ACC112 (cell line): ENCODE measurements at regions not wholly inside any gene's neighbourhood (a gene's known extent, or its start where the extent isn't known, plus 50 kb on each side); places are given as distances from the start of the nearest gene placed in this dataset.
"Not testable (repeated sequence)": the region's sequence is repeated elsewhere in the genome, so short reads cannot be mapped to it uniquely, and the experiment has no call there.

Source experiments
- H2AFZ ChIP-seq: fragments of 200-600 bp; sonication (generic); one replicate; pipeline ENCODE4 v1.6.0; 2017; ENCODE audit warnings: antibody characterized with exemption, low read length; ENCODE audit not compliant: unreplicated experiment
- H3K27ac ChIP-seq: fragments of 200-600 bp; sonication (generic); 2 replicates; pipeline ENCODE4 v1.5.1; 2014; ENCODE audit warnings: low read depth, mild to moderate bottlenecking, antibody characterized with exemption, low read length, moderate library complexity
- H3K27me3 ChIP-seq: fragments of 200-600 bp; sonication (generic); 2 replicates; pipeline ENCODE4 v1.6.1; 2014; ENCODE audit warnings: mild to moderate bottlenecking, antibody characterized with exemption, low read length, moderate library complexity, mixed read lengths; ENCODE audit not compliant: insufficient read depth
- H3K36me3 ChIP-seq: fragments of 200-600 bp; sonication (generic); 2 replicates; pipeline ENCODE4 v1.6.1; 2016; ENCODE audit warnings: mild to moderate bottlenecking, antibody characterized with exemption, low read length, moderate library complexity, mixed read lengths; ENCODE audit not compliant: insufficient read depth
- H3K4me1 ChIP-seq: fragments of 200-600 bp; sonication (generic); one replicate; pipeline ENCODE4 v1.6.1; 2016; ENCODE audit warnings: low read length, mixed read lengths; ENCODE audit not compliant: insufficient read depth, unreplicated experiment, control insufficient read depth
- H3K4me3 ChIP-seq: fragments of 200-600 bp; sonication (generic); 2 replicates; pipeline ENCODE4 v1.5.1; 2014; ENCODE audit warnings: mild to moderate bottlenecking, low read depth, low read length
- H3K79me2 ChIP-seq: fragments of 200-600 bp; sonication (generic); one replicate; pipeline ENCODE4 v1.6.0; 2016; ENCODE audit warnings: low read length; ENCODE audit not compliant: control insufficient read depth, unreplicated experiment, insufficient read depth

DNA sequence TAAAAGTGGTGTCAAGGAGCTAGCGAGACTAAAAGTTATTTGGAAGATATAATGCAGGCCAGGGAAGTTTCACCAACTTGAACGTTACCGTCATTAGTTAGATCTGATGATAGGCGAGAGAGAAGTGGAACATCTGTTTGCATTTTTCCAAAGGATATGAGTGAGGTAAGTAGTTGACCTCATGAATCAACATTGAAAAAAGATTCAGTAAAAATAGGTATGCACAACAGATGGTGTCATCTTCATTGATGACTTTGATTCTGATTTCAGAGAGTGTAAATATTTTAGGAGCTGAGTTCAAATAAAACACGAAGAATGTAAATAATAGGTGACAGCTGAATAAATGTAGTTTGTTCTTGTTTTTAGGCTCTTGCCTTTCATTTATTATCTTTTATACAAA is 998.9 kb upstream of the CDH6 start:
- H3K4me1 ChIP-seq = no peaks in the 10 kb centered on the region
- H2AFZ ChIP-seq = no peak overlapping the region
- H3K27me3 ChIP-seq = no peaks in the 10 kb centered on the region
- no peaks in the 10 kb centered on the region for H3K79me2 ChIP-seq
- no peak overlapping the region for H3K4me3 ChIP-seq
- H3K36me3 ChIP-seq = no peaks in the 10 kb centered on the region
- H3K27ac ChIP-seq = no peak overlapping the region

DNA sequence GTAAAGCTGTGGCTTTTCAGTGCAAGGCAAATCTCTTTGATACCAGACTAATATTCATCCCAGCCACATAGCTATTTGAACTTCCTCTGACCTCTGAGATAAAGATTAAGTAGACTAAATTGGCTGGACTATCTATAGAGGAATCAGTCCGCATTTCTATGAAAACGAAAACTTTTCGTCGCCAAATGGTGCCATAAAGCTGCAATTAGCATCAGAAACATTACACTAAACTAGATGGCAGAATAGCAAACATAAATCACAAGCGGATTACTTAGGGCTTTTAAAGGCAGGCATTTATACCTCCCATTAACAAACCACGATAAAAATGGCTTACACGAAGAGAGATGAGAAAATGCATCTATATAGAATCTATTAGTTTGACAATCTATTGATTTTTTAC is 1009.7 kb upstream of the CDH6 start:
- Histone ChIP-seq H3K36me3 (no peaks in the 10 kb centered on the region), H3K4me3 (no peak overlapping the region)

DNA sequence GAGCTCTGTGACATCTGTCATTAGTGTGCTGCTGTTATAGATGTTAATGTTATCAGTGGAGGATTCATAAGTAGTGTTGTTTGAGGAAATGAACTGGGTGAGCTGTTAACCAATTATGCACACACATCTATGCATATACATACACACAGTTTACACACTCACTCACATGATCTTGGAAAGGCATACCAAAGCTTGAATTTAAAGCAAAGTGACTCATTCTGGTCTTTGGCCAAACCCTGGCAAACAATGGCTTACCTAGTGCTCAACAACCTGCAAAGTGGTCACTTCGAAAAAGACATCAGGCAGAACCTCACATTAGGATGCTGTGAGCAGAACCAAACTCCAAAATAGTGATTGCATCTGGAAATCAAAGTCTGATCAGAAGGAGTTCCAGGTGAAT is 1037.3 kb upstream of the CDH6 start:
- H2AFZ ChIP-seq = no peak overlapping the region
- H3K4me1 ChIP-seq = no peaks in the 10 kb centered on the region
- no peak overlapping the region for H3K4me3 ChIP-seq
- H3K79me2 ChIP-seq = no peaks in the 10 kb centered on the region
- H3K27ac ChIP-seq = no peak overlapping the region
- no peaks in the 10 kb centered on the region for H3K36me3 ChIP-seq
- H3K27me3 ChIP-seq = no peaks in the 10 kb centered on the region

More for the DNA sequence above, 1009.7 kb upstream of the CDH6 start:
- H3K27me3 ChIP-seq = 0 out of 2 replicates have a peak, but pooled peaks cover 5% of the 10 kb centered on the region
- no peaks in the 10 kb centered on the region for H3K4me1 ChIP-seq
- no peaks in the 10 kb centered on the region for H3K79me2 ChIP-seq
- H2AFZ ChIP-seq = no peak overlapping the region
- no peak overlapping the region for H3K27ac ChIP-seq

DNA sequence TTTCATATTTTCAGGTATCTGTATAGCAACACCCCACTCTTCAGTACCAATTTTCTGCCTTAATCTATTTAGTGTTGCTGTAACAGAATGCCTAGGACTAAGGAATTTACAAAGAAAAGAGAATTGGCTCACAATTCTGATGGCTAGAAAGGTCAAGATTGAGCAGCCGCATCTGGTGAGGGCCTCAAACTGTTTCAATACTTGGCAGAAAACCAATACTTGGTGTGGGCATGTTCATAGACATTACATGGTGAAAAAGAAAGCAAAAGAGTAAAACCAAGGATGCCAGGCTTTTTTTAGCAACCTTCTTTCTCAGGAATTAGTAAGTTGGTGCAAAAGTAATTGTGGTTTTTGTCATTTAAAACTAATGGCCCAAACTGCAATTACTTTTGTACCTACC is 1041.1 kb upstream of the CDH6 start:
- H3K4me3 ChIP-seq = no peak overlapping the region
- no peaks in the 10 kb centered on the region for H3K27me3 ChIP-seq
- H2AFZ ChIP-seq = no peak overlapping the region
- no peaks in the 10 kb centered on the region for H3K36me3 ChIP-seq
- no peaks in the 10 kb centered on the region for H3K4me1 ChIP-seq
- H3K79me2 ChIP-seq = no peaks in the 10 kb centered on the region
- H3K27ac ChIP-seq = no peak overlapping the region

DNA sequence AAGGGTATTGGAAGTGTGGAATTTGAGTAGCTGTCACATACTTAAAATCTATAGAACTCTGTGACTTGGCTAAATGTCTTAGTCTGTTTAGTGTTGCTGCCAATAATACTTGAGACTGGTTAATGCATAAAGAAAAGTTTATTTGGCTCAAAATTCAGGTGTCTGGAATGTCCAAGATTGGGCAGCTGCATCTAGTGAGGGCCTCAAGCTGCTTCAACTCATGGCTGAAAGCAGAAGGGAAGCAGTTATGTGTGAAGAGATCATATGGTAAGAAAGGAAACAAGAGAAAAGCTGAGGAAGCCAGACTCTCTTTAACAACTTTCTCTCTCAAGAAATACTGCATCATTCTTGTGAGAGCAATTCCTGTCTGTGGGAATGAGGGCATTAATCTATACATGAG is 1043.3 kb upstream of the CDH6 start:
- no peaks in the 10 kb centered on the region for H3K79me2 ChIP-seq
- no peak overlapping the region for H3K27ac ChIP-seq
- no peaks in the 10 kb centered on the region for H3K4me1 ChIP-seq
- H2AFZ ChIP-seq = no peak overlapping the region
- H3K27me3 ChIP-seq = no peaks in the 10 kb centered on the region
- H3K36me3 ChIP-seq = no peaks in the 10 kb centered on the region
- H3K4me3 ChIP-seq = no peak overlapping the region

DNA sequence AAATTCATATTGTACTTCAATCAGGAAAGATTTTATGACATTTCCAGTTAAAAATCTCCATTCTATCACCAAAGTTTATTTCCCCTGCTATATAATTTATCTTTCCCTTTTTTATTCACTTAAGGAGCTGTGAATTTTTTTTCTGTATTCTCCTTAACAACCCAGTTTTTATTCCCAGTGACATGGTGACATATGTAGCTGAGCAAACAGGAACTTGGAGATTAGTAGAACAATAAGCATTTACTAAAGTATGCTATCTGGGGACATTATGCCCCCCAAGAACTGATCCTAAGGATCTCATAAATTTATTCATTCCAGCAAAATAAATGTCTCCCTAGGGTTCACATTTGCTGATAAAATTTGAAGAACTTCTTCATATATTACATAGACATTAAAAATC is 1044.0 kb upstream of the CDH6 start:
- no peak overlapping the region for H3K27ac ChIP-seq
- no peaks in the 10 kb centered on the region for H3K4me1 ChIP-seq
- no peaks in the 10 kb centered on the region for H3K79me2 ChIP-seq
- H3K4me3 ChIP-seq = no peak overlapping the region
- H3K36me3 ChIP-seq = no peaks in the 10 kb centered on the region
- no peaks in the 10 kb centered on the region for H3K27me3 ChIP-seq
- H2AFZ ChIP-seq = no peak overlapping the region

DNA sequence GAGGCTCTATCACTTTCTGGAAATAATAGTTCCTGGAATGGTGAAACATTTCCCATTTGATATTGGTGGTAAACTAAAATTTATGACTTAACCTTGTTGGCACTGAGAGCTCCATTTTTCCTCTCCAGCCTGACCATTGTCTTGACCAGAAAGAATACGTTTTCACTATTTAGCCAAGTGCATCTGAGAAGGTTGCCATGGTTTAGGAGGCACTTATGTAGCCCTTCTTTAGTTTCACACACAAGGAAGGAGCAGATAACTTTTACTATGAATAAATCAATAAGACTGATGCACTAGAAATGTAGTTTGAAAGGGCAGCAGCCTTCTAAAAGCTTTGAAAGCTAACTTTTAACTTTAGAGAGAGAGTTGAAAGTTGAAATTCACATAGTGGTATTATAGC is 1045.5 kb upstream of the CDH6 start:
- no peak overlapping the region for H2AFZ ChIP-seq
- no peaks in the 10 kb centered on the region for H3K79me2 ChIP-seq
- no peak overlapping the region for H3K4me3 ChIP-seq
- no peaks in the 10 kb centered on the region for H3K36me3 ChIP-seq
- H3K27me3 ChIP-seq = no peaks in the 10 kb centered on the region
- no peaks in the 10 kb centered on the region for H3K4me1 ChIP-seq
- H3K27ac ChIP-seq = no peak overlapping the region

DNA sequence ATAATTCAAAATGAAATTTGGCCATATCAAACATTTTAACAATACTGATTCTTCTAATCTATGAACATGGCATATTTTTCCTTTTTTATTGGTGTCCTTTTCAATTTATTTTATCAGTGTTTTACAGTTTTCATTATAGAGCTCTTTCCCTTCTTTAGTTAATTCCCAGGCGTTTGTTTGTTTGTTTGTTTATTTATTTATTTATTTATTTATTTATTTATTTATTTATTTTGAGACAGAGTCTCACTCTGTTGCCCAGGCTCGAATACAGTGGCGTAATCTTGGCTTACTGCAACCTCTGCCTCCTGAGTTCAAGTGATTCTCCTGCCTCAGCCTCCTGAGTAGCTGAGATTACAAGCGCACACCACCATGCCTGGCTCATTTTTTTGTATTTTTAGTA is 1049.4 kb upstream of the CDH6 start:
- not testable (repeated sequence) for H3K79me2 ChIP-seq, H3K36me3 ChIP-seq, H2AFZ ChIP-seq, H3K27me3 ChIP-seq, H3K4me1 ChIP-seq, H3K27ac ChIP-seq, H3K4me3 ChIP-seq

DNA sequence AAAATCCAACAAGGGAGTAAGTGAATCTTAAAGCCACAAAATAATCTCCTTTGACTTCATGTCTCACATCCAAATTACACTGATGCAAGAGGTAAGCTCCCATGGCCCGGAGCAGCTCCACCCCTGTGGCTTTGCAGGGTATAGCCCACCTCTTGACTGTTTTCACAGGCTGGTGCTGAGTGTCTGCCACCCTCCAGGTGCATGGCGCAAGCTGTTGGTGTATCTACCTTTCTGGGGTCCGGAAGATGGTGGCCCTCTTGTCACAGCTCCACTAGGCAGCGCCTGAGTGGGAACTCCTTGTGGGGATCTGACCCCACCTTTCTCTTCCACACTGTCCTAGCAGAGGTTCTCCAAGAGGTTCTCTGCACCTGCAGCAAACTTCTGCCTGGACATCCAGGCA is 1051.1 kb upstream of the CDH6 start:
- Histone ChIP-seq H3K36me3 (no peaks in the 10 kb centered on the region), H3K27me3 (no peaks in the 10 kb centered on the region), H3K4me3 (no peak overlapping the region), H3K4me1 (no peaks in the 10 kb centered on the region), H2AFZ (no peak overlapping the region), H3K27ac (no peak overlapping the region), H3K79me2 (no peaks in the 10 kb centered on the region)

DNA sequence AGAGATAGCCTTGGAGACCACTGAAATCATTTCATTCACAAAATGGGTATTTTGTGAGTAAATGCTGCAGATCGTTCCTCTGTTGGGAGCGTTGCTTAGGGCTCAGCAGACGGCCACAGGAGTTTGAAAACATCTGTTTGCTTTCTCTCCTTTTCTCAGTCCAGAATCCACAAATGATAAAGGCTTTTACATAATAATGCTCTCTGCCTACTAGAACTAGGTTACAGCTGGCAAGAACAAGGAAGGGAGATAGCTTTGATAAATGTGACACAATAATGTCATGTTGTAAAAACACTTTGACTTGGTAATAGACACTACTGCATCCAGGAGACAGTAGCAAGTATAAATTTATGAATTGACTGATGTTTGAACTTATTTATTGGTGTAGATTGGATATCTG is 1072.4 kb upstream of the CDH6 start:
- H3K27me3 ChIP-seq = no peaks in the 10 kb centered on the region
- H3K27ac ChIP-seq = no peak overlapping the region
- H2AFZ ChIP-seq = no peak overlapping the region
- no peaks in the 10 kb centered on the region for H3K4me1 ChIP-seq
- H3K4me3 ChIP-seq = no peak overlapping the region
- no peaks in the 10 kb centered on the region for H3K36me3 ChIP-seq
- H3K79me2 ChIP-seq = no peaks in the 10 kb centered on the region

DNA sequence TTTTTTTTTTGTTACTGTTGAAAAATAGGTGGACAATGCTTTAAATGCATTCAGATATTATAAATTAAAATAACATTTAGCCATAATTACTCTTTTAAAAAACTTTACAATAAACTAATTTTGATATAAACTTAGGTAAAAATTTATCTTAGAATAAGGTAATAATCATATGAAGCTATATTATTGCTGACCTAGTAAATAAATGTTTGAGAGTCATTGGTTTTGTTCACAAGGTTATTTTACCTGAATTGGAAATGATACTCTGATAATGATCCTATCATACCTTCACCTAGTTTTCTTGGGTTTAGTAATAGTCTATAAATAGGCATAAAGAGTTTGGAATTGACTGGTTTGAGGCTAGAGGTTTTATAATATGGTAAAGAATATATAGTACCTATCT is 1076.4 kb upstream of the CDH6 start:
- no peaks in the 10 kb centered on the region for H3K27me3 ChIP-seq
- H3K36me3 ChIP-seq = no peaks in the 10 kb centered on the region
- no peaks in the 10 kb centered on the region for H3K79me2 ChIP-seq
- no peak overlapping the region for H3K27ac ChIP-seq
- H2AFZ ChIP-seq = no peak overlapping the region
- H3K4me3 ChIP-seq = no peak overlapping the region
- peaks cover 8% of the 10 kb centered on the region for H3K4me1 ChIP-seq

DNA sequence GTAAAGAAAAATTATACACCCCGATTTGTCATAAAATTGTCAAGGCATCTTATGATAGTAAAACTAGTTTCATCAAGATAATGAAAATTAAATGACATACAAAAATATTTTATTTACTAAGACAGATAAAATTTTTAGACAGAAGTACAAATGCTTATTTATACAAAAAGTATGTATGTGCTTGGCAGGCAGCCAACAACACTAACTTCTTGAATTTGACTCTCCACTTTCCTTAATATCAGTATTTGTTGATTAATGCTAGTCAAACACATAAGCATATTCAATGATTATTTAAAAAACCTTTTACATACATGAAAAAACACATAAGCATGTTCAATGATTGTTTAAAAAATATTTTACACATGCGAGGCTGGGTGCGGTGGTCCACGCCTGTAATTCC is 1079.9 kb upstream of the CDH6 start:
- Histone ChIP-seq H3K79me2 (no peaks in the 10 kb centered on the region), H3K27me3 (no peaks in the 10 kb centered on the region), H3K4me1 (peaks cover 8% of the 10 kb centered on the region), H3K4me3 (no peak overlapping the region), H2AFZ (no peak overlapping the region), H3K36me3 (no peaks in the 10 kb centered on the region), H3K27ac (no peak overlapping the region)
